ENCODE measurements at regions not wholly inside any gene's neighbourhood (a gene's known extent, or its start where the extent isn't known, plus 50 kb on each side); places are given as distances from the start of the nearest gene placed in this dataset.

GRCh38 chr4:107255596-107255995 is 219.5 kb upstream of the DKK2 start:
- DNase-seq (ENCODE audit: low read depth in 2 of 3, low spot score in 2 of 3), result no peak

- no peak for DNase-seq (ENCODE audit: low read depth in 2 of 3, low spot score in 2 of 3)
Measured at GRCh38 chr4:107255114-107255513, 219.0 kb upstream of the DKK2 start.

DNA sequence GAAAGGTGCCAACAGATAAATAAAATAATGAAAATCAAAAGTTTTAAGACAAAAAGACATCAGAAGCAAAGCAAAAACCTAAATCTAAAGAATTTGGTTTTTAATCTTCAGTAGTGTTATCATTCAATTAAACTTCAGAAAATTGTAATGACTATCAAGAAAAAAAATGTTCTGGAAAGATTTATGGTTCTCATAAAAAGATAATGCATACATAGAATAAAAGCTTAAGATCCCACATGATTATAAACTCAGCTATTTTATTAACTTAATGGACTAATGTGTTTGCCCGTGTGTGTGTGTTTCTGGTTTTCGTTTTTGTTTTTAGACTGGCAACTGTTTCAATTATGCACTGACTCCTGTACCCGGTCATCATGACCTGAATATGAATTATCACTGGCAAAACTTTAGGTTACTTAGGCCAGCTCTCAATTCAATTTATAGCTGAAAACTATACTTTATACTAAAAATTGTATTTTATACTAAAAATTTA is 217.5 kb upstream of the DKK2 start:
- no peak for DNase-seq (ENCODE audit: low read depth in 2 of 3, low spot score in 2 of 3)

DNA sequence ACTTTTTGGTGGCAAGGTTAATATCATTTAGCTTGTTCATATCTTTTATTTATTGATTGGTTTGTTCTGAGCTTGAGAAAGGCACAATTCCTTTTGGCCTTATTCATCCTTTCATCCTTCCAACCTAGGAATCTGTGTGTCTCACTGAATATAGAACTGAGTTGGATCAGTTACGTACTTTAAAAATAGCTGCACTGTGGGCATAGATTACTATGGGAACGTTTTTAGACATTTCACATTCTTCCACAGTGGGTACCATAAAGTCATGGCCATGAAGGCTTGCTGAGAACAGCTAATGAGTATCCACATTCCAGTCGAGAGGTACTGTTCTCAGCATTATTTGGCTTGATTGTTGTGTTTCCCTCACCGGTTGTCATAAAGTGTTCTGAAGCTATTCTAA is 217.0 kb upstream of the DKK2 start:
- DNase-seq (ENCODE audit: low read depth in 2 of 3, low spot score in 2 of 3), result no peak

- DNase-seq (ENCODE audit: low read depth in 2 of 3, low spot score in 2 of 3), result no peak
Measured at GRCh38 chr4:107252571-107252970, 216.5 kb upstream of the DKK2 start.

DNA sequence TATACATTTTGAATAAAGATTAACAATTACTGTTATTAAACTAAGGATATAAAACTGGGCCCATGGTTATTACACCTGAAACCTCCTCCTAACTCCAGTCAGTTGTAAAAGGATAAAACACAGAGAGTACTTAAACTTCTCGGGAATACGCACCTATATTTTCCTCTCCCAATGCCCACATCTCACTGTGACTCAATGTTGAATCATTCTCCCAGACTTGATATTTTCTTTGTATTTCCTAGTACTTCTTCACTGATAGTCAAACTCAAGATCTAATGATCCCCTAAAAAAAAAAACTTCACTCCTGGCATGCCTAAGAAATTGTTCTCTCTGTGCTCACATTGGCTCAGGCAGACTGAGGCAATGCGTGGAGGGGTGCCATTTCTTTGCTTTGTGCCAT is 212.5 kb upstream of the DKK2 start:
- no peak for DNase-seq (ENCODE audit: low read depth in 2 of 3, low spot score in 2 of 3)

DNA sequence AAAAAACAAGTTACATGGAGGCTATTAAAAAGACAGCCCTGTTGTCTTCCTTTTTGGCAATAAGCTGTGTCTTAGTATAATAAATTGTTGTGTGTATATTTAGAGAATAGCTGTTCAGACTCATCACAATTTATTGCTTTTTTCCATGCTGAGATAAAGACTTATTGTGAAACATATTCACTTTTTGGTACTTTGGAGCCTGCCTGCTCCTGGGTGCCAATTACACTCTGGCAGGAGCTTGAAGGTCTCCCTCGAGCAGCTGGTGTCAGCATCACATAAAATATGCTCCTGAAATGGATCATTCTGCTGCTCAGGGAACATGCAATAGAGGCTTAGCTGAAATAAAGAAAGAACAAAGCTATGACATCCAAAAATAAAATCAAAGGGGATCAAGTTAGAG is 211.6 kb upstream of the DKK2 start:
- DNase-seq (ENCODE audit: low read depth in 2 of 3, low spot score in 2 of 3), result no peak

DNA sequence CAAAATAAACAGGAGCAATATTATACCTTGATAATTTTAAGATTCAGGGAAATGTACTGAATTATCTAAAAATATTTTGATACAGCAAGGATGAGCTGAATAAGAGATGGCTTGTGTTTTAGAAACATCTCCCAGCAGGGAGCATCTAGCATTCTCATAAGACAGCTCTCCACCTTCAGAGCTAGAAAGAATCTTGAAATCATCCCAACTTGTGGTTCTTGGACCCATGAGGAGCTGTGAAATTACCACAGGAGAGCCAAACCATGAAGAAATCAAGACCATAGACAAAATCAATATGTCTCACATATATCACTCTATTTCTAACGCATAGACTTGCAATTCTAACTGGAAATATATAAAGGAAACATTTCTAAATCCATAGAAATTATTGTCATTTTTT is 210.6 kb upstream of the DKK2 start:
- no peak for DNase-seq (ENCODE audit: low read depth in 2 of 3, low spot score in 2 of 3)

GRCh38 chr4:107243141-107243781 is 207.1 kb upstream of the DKK2 start:
- no peak for DNase-seq (ENCODE audit: low read depth in 2 of 3, low spot score in 2 of 3)

- no peak for DNase-seq (ENCODE audit: low read depth in 2 of 3, low spot score in 2 of 3)
Measured at GRCh38 chr4:107220976-107221375, 184.9 kb upstream of the DKK2 start.

DNA sequence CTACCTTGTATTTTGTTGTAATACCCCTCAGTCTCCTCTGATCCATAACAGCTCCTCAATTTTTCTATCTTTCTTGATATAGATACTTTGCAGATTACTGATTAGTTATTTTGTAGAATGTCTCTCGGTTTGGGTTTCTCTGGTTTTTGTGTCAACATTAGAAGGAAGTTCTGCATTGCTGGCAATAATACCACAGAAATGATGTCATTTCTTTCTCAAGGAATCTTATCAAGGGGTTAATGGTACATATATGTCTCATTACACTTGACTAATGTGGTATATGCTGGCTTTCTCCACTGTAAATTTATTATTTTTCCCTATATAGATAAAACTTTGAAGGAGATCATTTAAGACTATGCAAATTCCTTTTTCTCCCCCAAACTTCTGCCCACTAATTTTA is 183.6 kb upstream of the DKK2 start:
- no peak for DNase-seq (ENCODE audit: low read depth in 2 of 3, low spot score in 2 of 3)

GRCh38 chr4:107216379-107216778 is 180.3 kb upstream of the DKK2 start:
- no peak for DNase-seq (ENCODE audit: low read depth in 2 of 3, low spot score in 2 of 3)

- no peak for DNase-seq (ENCODE audit: low read depth in 2 of 3, low spot score in 2 of 3)
Measured at GRCh38 chr4:107215222-107215621, 179.1 kb upstream of the DKK2 start.

DNA sequence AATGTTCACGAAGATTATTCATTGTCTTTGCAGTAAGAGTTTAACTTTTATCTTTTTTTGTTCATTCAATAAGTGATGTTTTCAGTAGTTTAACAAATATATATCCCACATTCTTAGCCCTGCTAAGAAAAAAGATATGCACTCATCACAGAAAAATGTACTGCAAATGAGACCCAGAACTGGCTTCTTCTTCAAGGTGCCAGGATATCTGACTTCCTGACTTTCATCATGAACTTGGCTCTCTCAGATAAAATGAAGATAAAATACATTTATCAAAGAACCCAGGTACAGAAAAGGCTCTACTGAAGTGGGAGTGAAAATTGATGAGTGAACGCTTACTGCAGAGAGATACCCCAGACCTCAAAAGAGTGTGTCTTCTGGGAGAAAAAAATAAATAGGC is 177.8 kb upstream of the DKK2 start:
- DNase-seq (ENCODE audit: low read depth in 2 of 3, low spot score in 2 of 3), result no peak

GRCh38 chr4:107213410-107213809 is 177.3 kb upstream of the DKK2 start:
- no peak for DNase-seq (ENCODE audit: low read depth in 2 of 3, low spot score in 2 of 3)

GRCh38 chr4:107212565-107212964 is 176.5 kb upstream of the DKK2 start:
- DNase-seq (ENCODE audit: low read depth in 2 of 3, low spot score in 2 of 3), result no peak

DNA sequence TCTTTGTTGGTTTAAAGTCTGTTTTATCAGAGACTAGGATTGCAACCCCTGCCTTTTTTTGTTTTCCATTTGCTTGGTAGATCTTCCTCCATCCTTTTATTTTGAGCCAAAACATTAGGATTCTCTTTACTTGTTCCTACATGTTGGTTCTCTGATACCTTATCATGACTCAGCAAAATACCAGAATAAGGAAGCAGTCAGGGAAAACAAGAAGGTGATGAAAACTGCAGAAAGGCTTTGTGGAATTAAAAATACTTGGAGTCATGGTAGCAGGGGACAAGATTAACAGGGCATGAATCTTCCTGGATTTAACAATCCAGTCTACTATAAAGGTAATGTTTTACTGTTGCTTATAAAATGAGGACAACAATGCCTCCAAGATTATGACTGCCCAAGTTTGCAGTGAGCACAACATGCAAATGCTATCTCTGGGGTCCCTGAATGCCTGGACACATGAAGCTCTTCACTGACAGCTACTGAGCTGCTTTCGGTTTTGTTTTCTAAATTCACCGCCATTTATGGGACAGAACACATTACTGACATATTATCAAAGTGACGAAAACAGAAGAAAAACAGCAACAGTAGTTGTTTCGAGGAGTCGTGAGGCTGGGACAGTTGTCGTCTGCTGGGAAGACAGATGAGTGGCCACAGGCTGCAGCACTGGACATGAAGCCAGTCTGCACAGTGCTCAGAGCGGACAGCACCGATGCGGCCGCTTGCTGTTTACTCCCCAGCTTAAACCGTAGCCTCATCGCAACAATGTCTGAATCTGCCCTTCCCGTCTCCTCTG is 174.5 kb upstream of the DKK2 start:
- DNase-seq (ENCODE audit: low read depth in 2 of 3, low spot score in 2 of 3), result no peak

- DNase-seq (ENCODE audit: low read depth in 2 of 3, low spot score in 2 of 3), result no peak
Measured at GRCh38 chr4:107203733-107204132, 167.6 kb upstream of the DKK2 start.

GRCh38 chr4:107202744-107203143 is 166.6 kb upstream of the DKK2 start:
- DNase-seq (ENCODE audit: low read depth in 2 of 3, low spot score in 2 of 3), result no peak

DNA sequence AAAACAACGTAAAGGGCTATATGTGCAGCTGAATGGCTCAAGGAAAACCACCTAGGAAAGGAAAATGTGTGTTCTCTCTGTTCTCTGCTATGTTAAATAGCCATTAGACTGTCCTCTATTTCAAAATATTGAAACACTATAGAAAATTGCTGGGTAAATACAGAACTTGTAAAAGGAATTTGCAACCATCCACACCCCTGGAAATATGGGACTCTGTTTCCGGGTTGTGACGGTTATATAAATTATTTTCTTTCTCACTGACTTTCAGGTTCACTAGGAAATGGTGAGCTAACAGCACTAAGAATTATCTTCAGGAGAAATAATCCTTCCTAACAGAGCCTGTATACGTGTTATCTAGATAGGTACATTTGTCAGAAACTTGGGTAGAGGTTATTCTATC is 161.0 kb upstream of the DKK2 start:
- DNase-seq (ENCODE audit: low read depth in 2 of 3, low spot score in 2 of 3), result no peak

DNA sequence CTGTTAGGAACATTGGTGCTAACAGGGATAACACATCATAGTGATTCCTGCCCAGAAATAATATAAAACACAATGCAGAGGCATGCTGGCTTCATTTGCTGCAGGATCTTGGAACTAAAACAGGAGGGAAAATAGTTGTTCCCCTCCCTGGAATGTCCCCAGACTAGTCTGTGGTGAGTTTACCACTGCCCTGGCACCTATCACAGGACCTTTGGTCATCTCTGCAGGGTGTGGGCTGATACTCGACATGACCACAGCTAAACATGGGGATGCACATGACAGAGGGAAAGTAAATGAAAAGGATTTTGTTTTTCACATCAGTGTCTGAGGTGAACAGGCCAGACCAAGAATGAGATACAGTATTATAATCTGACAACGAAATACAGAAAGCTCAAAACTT is 160.2 kb upstream of the DKK2 start:
- DNase-seq (ENCODE audit: low read depth in 2 of 3, low spot score in 2 of 3), result no peak

- DNase-seq (ENCODE audit: low read depth in 2 of 3, low spot score in 2 of 3), result no peak
Measured at GRCh38 chr4:107194005-107194404, 157.9 kb upstream of the DKK2 start.
